ENCODE measurements at regions not wholly inside any gene's neighbourhood (a gene's known extent, or its start where the extent isn't known, plus 50 kb on each side); places are given as distances from the start of the nearest gene placed in this dataset.

- TF ChIP-seq, protein P1, sequence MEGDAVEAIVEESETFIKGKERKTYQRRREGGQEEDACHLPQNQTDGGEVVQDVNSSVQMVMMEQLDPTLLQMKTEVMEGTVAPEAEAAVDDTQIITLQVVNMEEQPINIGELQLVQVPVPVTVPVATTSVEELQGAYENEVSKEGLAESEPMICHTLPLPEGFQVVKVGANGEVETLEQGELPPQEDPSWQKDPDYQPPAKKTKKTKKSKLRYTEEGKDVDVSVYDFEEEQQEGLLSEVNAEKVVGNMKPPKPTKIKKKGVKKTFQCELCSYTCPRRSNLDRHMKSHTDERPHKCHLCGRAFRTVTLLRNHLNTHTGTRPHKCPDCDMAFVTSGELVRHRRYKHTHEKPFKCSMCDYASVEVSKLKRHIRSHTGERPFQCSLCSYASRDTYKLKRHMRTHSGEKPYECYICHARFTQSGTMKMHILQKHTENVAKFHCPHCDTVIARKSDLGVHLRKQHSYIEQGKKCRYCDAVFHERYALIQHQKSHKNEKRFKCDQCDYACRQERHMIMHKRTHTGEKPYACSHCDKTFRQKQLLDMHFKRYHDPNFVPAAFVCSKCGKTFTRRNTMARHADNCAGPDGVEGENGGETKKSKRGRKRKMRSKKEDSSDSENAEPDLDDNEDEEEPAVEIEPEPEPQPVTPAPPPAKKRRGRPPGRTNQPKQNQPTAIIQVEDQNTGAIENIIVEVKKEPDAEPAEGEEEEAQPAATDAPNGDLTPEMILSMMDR (IDR thresholded peaks at IDR 0.05; ENCODE audit: insufficient read depth, low read length) = no peak
- no peak for TF ChIP-seq POLR2AphosphoS5 (IDR thresholded peaks at IDR 0.05; ENCODE audit: low read depth)
- TF ChIP-seq GABPA (IDR thresholded peaks at IDR 0.05; ENCODE audit: low read depth) = no peak
- no peak for TF ChIP-seq REST (IDR thresholded peaks at IDR 0.05; ENCODE audit: insufficient replicate concordance, low read depth)
These were observed 122.8 kb upstream of the AGAP1 start for GRCh38 chr2:235371018-235371417.
